ENCODE measurements at regions not wholly inside any gene's neighbourhood (a gene's known extent, or its start where the extent isn't known, plus 50 kb on each side); places are given as distances from the start of the nearest gene placed in this dataset.

DNA sequence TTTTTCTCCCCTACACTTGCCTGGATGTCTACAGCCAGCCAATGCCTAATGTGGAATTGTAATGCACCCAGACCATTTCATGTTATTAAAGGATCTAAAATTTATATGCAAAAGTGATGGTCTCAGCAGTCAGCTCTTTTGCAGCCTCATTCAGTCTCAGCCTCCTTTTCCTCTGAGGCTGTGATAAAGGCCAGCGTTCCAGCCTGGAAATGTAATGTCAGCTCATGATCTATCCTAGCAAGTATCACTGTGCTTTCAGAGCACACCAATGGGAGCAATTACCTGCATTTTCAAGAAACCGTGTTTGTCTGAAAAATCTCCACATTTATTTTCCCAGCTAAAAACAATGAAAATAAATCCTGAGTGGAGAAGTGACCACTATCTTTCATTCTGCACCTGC is 274.6 kb downstream of the CDH20 start:
- TF ChIP-seq, protein P1, sequence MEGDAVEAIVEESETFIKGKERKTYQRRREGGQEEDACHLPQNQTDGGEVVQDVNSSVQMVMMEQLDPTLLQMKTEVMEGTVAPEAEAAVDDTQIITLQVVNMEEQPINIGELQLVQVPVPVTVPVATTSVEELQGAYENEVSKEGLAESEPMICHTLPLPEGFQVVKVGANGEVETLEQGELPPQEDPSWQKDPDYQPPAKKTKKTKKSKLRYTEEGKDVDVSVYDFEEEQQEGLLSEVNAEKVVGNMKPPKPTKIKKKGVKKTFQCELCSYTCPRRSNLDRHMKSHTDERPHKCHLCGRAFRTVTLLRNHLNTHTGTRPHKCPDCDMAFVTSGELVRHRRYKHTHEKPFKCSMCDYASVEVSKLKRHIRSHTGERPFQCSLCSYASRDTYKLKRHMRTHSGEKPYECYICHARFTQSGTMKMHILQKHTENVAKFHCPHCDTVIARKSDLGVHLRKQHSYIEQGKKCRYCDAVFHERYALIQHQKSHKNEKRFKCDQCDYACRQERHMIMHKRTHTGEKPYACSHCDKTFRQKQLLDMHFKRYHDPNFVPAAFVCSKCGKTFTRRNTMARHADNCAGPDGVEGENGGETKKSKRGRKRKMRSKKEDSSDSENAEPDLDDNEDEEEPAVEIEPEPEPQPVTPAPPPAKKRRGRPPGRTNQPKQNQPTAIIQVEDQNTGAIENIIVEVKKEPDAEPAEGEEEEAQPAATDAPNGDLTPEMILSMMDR (IDR thresholded peaks at IDR 0.05): no peak
- no peak for TF ChIP-seq POLR2A (IDR thresholded peaks at IDR 0.05)
